Spinal cord (tissue), 9 donors: ENCODE measurements at regions not wholly inside any gene's neighbourhood (a gene's known extent, or its start where the extent isn't known, plus 50 kb on each side); places are given as distances from the start of the nearest gene placed in this dataset.

Experiments
- DNase-seq, 6 donors: peaks; one replicate each; pipeline versions ENCODE4 v3.0.0 to v3.0.0-alpha.2; 2013 to 2015; ENCODE audit warnings: low spot score in 6 of 6, low read depth in 4 of 6
- H3K27ac ChIP-seq: one replicate; pipeline ENCODE4 v1.5.1; 2013; ENCODE audit warnings: low read depth, low read length, control low read depth
- H3K27me3 ChIP-seq: one replicate; pipeline ENCODE4 v1.6.1; 2013; ENCODE audit warnings: low read length; ENCODE audit not compliant: control insufficient read depth, insufficient read depth
- H3K36me3 ChIP-seq: one replicate; pipeline ENCODE4 v1.6.1; 2013; ENCODE audit warnings: low read length; ENCODE audit not compliant: control insufficient read depth, insufficient read depth
- H3K4me1 ChIP-seq: one replicate; pipeline ENCODE4 v1.6.1; 2013; ENCODE audit warnings: low read length; ENCODE audit not compliant: control insufficient read depth, insufficient read depth
- H3K4me3 ChIP-seq: one replicate; pipeline ENCODE4 v1.5.1; 2013; ENCODE audit warnings: low read depth, low read length, control low read depth
- H3K9me3 ChIP-seq: one replicate; pipeline ENCODE4 v1.6.1; 2013; ENCODE audit warnings: low read length; ENCODE audit not compliant: control insufficient read depth, insufficient read depth
- WGBS: methylation state at CpG from one replicate; pipeline ENCODE4 v1.1.5; 2013; ENCODE audit warnings: missing lambda C conversion rate; ENCODE audit not compliant: insufficient coverage; 5-methylcytosine and 5-hydroxymethylcytosine counted together
- donor health status: healthy.

GRCh38 chr10:123284022-123284421, 129.8 kb downstream of the BUB3 start:
- Histone ChIP-seq H3K27me3 (no peaks in the 10 kb centered on the region), H3K27ac (no peak overlapping the region), H3K9me3 (no peaks in the 10 kb centered on the region), H3K4me3 (no peak overlapping the region), H3K36me3 (no peaks in the 10 kb centered on the region), H3K4me1 (no peaks in the 10 kb centered on the region)
- no peak for DNase-seq

- WGBS = no CpG with 5 or more reads among the region's 4 CpGs
- H3K4me3 ChIP-seq = no peak overlapping the region
- H3K27me3 ChIP-seq = no peaks in the 10 kb centered on the region
Measured at GRCh38 chr10:123287594-123288247, 133.5 kb downstream of the BUB3 start.

GRCh38 chr10:123289432-123289831, 135.2 kb downstream of the BUB3 start:
- Histone ChIP-seq H3K27ac (no peak overlapping the region), H3K4me1 (no peaks in the 10 kb centered on the region), H3K9me3 (no peaks in the 10 kb centered on the region), H3K27me3 (no peaks in the 10 kb centered on the region), H3K36me3 (no peaks in the 10 kb centered on the region), H3K4me3 (no peak overlapping the region)
- DNase-seq = no peak
- WGBS = 70% methylated on average over 1 of the region's 1 CpG

More at GRCh38 chr10:123287594-123288247, 133.5 kb downstream of the BUB3 start:
- DNase-seq = peak in 1 of 6 donors; percentile 17
- H3K36me3 ChIP-seq = no peaks in the 10 kb centered on the region
- H3K27ac ChIP-seq = no peak overlapping the region
- no peaks in the 10 kb centered on the region for H3K4me1 ChIP-seq
- H3K9me3 ChIP-seq = no peaks in the 10 kb centered on the region

GRCh38 chr10:123294109-123294508, 139.9 kb downstream of the BUB3 start:
- H3K4me3 ChIP-seq = no peak overlapping the region
- no peaks in the 10 kb centered on the region for H3K4me1 ChIP-seq
- no peak for DNase-seq
- H3K27me3 ChIP-seq = no peaks in the 10 kb centered on the region
- WGBS = 83% methylated on average over 4 of the region's 5 CpGs
- H3K27ac ChIP-seq = no peak overlapping the region
- H3K36me3 ChIP-seq = no peaks in the 10 kb centered on the region
- no peaks in the 10 kb centered on the region for H3K9me3 ChIP-seq

- no peak overlapping the region for H3K4me3 ChIP-seq
- no peaks in the 10 kb centered on the region for H3K27me3 ChIP-seq
- no peaks in the 10 kb centered on the region for H3K36me3 ChIP-seq
- no peaks in the 10 kb centered on the region for H3K9me3 ChIP-seq
- WGBS = 91% methylated on average over 2 of the region's 4 CpGs
- DNase-seq = no peak
- no peak overlapping the region for H3K27ac ChIP-seq
- H3K4me1 ChIP-seq = no peaks in the 10 kb centered on the region
Measured at GRCh38 chr10:123294886-123295285, 140.7 kb downstream of the BUB3 start.

GRCh38 chr10:123295644-123296043, 141.4 kb downstream of the BUB3 start:
- H3K9me3 ChIP-seq = no peaks in the 10 kb centered on the region
- no peaks in the 10 kb centered on the region for H3K27me3 ChIP-seq
- no peak overlapping the region for H3K27ac ChIP-seq
- no peaks in the 10 kb centered on the region for H3K36me3 ChIP-seq
- WGBS = 78% methylated on average over 1 of the region's 1 CpG
- peak in 1 of 6 donors; percentile 36 for DNase-seq
- no peaks in the 10 kb centered on the region for H3K4me1 ChIP-seq
- H3K4me3 ChIP-seq = no peak overlapping the region

GRCh38 chr10:123297175-123297574, 143.0 kb downstream of the BUB3 start:
- Histone ChIP-seq H3K9me3 (no peaks in the 10 kb centered on the region), H3K27ac (no peak overlapping the region), H3K27me3 (no peaks in the 10 kb centered on the region), H3K36me3 (no peaks in the 10 kb centered on the region), H3K4me1 (peaks cover 4% of the 10 kb centered on the region), H3K4me3 (no peak overlapping the region)
- DNase-seq = no peak
- WGBS = no CpG with 5 or more reads among the region's 3 CpGs

GRCh38 chr10:123298583-123298982, 144.4 kb downstream of the BUB3 start:
- Histone ChIP-seq H3K4me3 (no peak overlapping the region), H3K4me1 (peaks cover 4% of the 10 kb centered on the region), H3K9me3 (no peaks in the 10 kb centered on the region), H3K27ac (no peak overlapping the region), H3K36me3 (no peaks in the 10 kb centered on the region), H3K27me3 (no peaks in the 10 kb centered on the region)
- no CpG with 5 or more reads among the region's 5 CpGs for WGBS
- peak in 1 of 6 donors; percentile 63 for DNase-seq

- no peak overlapping the region for H3K4me3 ChIP-seq
- WGBS = 79% methylated on average over 5 of the region's 6 CpGs
Measured at GRCh38 chr10:123299598-123299997, 145.4 kb downstream of the BUB3 start.

GRCh38 chr10:123301077-123301857, 147.1 kb downstream of the BUB3 start:
- no peaks in the 10 kb centered on the region for H3K27me3 ChIP-seq
- H3K4me3 ChIP-seq = no peak overlapping the region
- H3K4me1 ChIP-seq = peaks cover 10% of the 10 kb centered on the region
- H3K9me3 ChIP-seq = no peaks in the 10 kb centered on the region
- no peak overlapping the region for H3K27ac ChIP-seq
- no peaks in the 10 kb centered on the region for H3K36me3 ChIP-seq
- 44% methylated on average over 7 of the region's 10 CpGs for WGBS
- DNase-seq = peak in 2 of 6 donors; percentile 36 to 45

More at GRCh38 chr10:123299598-123299997, 145.4 kb downstream of the BUB3 start:
- no peak for DNase-seq
- no peaks in the 10 kb centered on the region for H3K27me3 ChIP-seq
- H3K36me3 ChIP-seq = no peaks in the 10 kb centered on the region
- no peak overlapping the region for H3K27ac ChIP-seq
- H3K4me1 ChIP-seq = peaks cover 4% of the 10 kb centered on the region
- no peaks in the 10 kb centered on the region for H3K9me3 ChIP-seq
